GM21529 (cell line): ENCODE measurements at regions not wholly inside any gene's neighbourhood (a gene's known extent, or its start where the extent isn't known, plus 50 kb on each side); places are given as distances from the start of the nearest gene placed in this dataset.

Source experiments
- ATAC-seq: cut with Tn5 transposase; IDR thresholded peaks from one replicate; pipeline ENCODE4 v1.9.1; 2021; ENCODE audit not compliant: unreplicated experiment

- ATAC-seq = no peak
These were observed 195.8 kb upstream of the KLF12 start for GRCh38 chr13:74329962-74330361.

DNA sequence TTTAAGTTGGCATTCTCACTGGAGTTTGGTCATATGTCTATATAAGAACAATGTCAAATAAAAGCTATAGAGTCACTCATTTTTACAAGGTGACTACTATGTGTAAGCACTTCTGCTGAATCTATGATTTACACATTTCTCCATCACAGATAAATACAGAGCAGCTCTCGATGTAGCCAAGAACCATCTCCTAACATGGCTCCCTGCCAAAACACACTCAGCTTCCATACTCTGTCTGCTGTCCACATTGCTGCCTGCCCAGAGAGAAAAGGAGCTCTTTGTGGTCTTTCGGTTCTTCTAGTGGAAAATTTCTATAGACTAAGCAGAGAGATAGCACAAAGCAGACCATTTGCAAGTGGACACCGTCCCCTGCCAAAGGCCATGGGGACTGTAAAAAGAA, 190.9 kb upstream of the KLF12 start:
- no peak for ATAC-seq

- ATAC-seq = no peak
These were observed 190.1 kb upstream of the KLF12 start for GRCh38 chr13:74324338-74324737.

- ATAC-seq = no peak
These were observed 188.4 kb upstream of the KLF12 start for GRCh38 chr13:74322562-74322961.

- no peak for ATAC-seq
These were observed 186.1 kb upstream of the KLF12 start for GRCh38 chr13:74320282-74320681.

GRCh38 chr13:74316547-74316946, 182.3 kb upstream of the KLF12 start:
- no peak for ATAC-seq

- no peak for ATAC-seq
These were observed 172.3 kb upstream of the KLF12 start for GRCh38 chr13:74306496-74306895.

GRCh38 chr13:74305876-74306275, 171.7 kb upstream of the KLF12 start:
- ATAC-seq = no peak

DNA sequence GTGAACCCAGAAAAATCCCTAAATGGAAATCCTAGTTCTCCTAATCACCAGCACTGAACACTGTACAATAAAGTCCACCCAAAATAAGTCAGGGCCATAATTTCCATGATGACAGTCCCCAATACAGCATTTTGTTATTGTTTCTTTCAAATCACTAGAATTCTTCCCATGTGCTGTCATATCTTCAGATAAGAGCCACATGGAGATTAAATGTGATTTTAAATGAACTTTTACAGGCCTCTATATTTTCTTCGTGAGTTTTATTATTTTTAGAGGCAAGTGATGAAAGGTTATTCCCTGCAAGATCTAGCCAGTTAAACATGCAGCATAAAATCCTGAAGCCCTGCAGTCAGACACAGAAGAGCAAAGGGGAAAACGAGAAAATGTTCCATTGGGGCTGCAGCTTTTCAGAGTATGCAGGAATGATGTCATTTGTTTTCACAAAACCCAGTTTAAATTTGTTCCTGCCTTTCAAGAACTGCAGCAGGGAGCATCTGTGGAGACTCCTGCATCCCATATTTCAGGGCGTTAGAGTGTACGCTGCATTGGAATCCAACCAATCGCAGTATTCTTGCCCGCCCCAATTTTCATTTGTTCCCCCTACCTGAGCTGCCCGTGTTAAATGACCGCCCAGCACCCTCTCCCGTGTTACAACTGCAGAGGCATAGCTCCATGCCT, 167.2 kb upstream of the KLF12 start:
- no peak for ATAC-seq

DNA sequence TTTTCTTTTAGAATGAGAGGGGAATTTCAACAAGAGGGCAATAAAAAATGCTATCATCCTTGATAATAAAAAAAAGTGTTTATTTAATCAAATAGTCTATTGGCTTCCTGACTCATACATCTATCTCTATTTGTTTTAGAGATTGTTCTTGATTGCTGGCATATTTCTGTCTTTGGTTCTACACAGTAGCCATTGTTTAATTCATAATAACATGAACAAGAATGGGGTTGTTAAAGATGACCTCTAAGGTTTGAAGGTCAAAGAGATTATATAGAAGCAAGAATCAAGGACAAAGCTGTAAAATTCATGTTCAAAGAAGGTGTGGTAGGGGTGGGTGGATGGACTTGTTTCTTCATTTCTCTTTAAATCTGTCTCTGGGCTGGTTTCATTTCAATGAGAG, 166.0 kb upstream of the KLF12 start:
- no peak for ATAC-seq

GRCh38 chr13:74299721-74300120, 165.5 kb upstream of the KLF12 start:
- no peak for ATAC-seq

- no peak for ATAC-seq
These were observed 164.7 kb upstream of the KLF12 start for GRCh38 chr13:74298923-74299322.

DNA sequence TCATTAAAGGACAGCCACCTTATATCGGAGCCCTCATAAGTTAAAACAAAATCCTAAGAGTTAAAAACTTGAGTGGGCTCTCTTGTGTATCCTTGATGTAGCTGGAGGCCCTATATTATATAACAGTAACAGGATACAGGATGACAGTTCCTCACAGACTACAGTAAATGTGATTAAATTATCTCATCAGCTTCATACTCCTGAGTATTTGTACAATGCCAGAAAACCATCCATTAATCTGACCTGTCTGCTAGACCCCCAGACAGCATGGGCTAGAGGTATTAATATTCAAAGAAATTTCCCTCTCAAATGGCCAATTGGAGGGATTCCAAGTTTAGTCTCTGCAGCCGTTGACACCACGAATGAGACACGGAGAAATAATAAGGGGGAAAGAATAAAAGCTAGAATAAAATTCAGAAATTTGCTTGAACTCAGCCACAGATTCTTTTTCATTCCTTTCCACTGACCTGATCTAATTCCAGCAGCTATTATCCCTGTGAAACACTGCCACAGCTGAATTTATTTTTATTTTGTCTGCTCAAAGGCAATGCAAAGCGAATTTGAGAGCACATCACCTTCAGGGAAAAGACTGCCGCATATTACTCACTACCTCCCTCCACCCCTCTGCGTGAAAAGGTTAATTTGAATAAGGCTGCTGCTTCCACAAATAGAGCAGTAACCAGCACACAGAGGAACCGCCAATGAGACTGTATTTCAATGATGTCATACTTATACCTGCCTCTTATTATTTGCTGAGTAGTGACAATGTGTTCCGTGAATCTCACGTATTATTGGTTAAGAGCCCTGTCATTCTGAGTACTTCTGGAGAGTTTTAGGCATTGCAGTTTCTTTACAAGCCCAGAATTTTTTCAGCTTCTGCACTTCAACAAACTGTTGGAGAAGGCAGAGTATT, 155.9 kb upstream of the KLF12 start:
- ATAC-seq = peak; percentile 50

DNA sequence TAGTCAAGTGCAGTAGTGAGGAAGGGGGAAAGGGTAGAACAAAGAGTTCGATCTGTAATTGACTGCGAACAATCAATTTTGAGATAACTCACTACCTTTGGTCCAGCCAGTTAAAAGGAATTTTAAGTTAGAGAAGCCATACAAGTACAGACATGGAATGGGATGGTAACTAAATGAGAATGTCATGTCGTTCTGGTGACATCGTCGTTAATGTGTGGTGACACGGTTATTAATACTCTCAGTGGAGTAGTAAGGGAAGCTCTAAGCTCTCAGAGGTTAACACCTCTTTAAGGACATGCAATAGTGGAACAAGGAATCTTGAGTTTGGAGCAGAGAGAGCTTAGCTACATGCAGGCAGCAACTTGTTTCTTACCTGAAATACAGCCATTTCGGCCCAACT, 154.9 kb upstream of the KLF12 start:
- ATAC-seq = no peak

DNA sequence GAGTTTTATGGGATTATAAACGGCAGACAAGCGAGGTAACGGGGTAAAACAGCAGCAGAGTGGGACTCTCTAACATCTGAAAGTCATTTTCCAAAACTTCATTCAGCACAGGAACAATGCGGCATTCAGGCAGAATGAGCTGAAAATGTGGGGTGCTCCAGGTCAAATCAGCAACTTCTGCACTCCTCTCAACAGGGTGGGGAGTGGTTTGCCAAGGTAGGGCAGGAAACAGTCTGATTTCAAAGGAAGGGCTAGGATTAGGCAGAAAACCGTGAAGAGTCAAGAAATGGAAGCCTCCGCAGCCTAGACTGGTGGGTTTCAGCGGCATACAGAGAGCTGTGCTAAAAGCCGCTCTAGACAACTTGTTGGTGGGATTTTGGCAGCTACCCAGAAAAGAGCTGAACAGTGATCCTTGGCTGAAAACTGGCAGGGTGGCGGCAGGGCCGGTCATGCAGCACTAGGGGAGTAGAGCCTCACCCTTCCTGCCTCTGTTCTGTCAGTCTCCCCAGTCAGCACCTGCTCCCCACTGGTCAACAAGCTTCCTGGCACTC, 154.2 kb upstream of the KLF12 start:
- ATAC-seq = no peak

DNA sequence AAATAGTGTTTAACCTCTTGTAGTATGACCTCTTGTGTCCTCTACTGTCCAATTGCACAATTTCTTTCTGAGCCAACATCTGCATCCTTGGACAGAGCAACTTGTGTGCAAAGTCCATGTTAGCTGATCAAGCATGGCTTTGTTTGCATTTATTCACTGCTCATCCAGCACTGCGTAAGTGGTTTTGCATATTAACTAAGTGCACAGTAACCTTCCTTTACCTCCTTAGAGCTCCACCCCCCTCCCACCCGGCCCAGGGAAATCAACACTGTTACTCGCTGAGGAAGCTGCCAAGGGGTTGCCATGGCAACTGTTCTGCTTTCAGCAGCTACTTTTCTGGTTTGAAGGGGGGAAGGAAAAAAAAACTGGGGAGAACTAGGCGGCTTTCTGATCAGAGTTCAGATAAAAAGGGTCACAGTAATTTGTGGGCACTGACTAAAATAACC, 153.5 kb upstream of the KLF12 start:
- no peak for ATAC-seq

DNA sequence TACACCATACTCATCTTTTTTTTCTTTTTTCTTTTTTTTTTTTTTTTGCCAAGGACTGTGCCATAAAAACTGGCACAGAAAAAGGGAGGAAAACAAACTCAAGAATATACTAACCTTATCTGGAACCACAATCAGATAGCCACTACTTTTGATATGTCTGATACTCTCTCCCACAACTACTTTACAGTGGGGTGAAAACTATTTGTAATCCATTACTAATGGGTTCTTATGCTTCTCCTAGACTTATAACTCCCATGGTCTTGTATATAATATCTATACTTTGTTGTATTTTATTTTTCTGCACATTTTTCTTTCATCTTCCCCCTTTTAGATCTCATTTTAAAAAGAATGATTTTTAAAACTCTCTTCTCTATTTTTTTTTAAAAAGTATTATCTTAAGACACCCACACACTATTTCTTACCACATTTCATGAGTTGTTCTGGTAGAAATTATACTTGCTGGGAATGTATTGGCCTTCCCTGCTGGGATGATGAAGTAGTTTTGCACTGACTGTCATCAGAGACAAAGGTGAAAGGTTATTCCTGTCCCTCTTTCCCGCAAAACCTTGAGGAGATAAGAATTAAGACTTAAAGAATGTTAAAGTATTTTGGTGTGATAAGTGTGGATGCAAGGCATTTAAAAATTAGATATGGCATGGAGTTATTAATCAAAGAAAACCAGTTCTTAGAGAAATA, 146.7 kb upstream of the KLF12 start:
- ATAC-seq = no peak

- no peak for ATAC-seq
These were observed 146.0 kb upstream of the KLF12 start for GRCh38 chr13:74280093-74280794.

GRCh38 chr13:74278901-74279300, 144.7 kb upstream of the KLF12 start:
- no peak for ATAC-seq

GRCh38 chr13:74274916-74275315, 140.7 kb upstream of the KLF12 start:
- ATAC-seq = no peak

GRCh38 chr13:74273581-74273980, 139.4 kb upstream of the KLF12 start:
- no peak for ATAC-seq
